ENCODE measurements at regions not wholly inside any gene's neighbourhood (a gene's known extent, or its start where the extent isn't known, plus 50 kb on each side); places are given as distances from the start of the nearest gene placed in this dataset.

- Histone ChIP-seq H3K4me3 (ENCODE audit: low read depth in 2 of 2, low read length in 1 of 2) (no peak overlapping the region), H3K79me2 (ENCODE audit: insufficient read depth) (no peaks in the 10 kb centered on the region), H3K36me3 (replicated peaks in 1 of 2; ENCODE audit: control insufficient read depth in 1 of 2, insufficient read depth in 2 of 2, low read length in 1 of 2) (no peaks in the 10 kb centered on the region), H2AFZ (ENCODE audit: low read depth) (no peak overlapping the region), H3K9me3 (no peaks in the 10 kb centered on the region), H3K27me3 (ENCODE audit: insufficient read depth) (no peaks in the 10 kb centered on the region; the same call in 1 of the 2 replicates), H3K27ac (ENCODE audit: low read depth in 2 of 2, low read length in 1 of 2) (no peak overlapping the region), H3K4me1 (ENCODE audit: control insufficient read depth in 1 of 2, insufficient read depth in 2 of 2, low read depth in 1 of 2, low read length in 1 of 2) (no peaks in the 10 kb centered on the region; a peak in 1 of 4 replicates), H3F3A (replicated peaks; ENCODE audit: insufficient read depth) (no peaks in the 10 kb centered on the region), H4K20me1 (ENCODE audit: insufficient read depth) (no peaks in the 10 kb centered on the region), H3K4me2 (no peak overlapping the region), H3K9me2 (no peaks in the 10 kb centered on the region), H3K9ac (no peak overlapping the region)
- POLR2A ChIA-PET: no interaction called here
- CTCF ChIA-PET: no interaction called here
- no peak for DNase-seq
- WGBS (ENCODE audit: low lambda C conversion rate): 65% methylated on average over 3 of the region's 3 CpGs
- TF ChIP-seq TEAD4 (IDR thresholded peaks at IDR 0.05; ENCODE audit: borderline replicate concordance, insufficient read depth): no peak
- no peak for TF ChIP-seq ELF1 (IDR thresholded peaks at IDR 0.05)
- TF ChIP-seq MEF2A (IDR thresholded peaks at IDR 0.05; ENCODE audit: borderline replicate concordance, low read depth): no peak
- TF ChIP-seq RFX5 (IDR thresholded peaks at IDR 0.05; ENCODE audit: low read length): no peak
- no peak for TF ChIP-seq GABPA (IDR thresholded peaks at IDR 0.05; ENCODE audit: low read depth)
- no peak for TF ChIP-seq RXRA (IDR thresholded peaks at IDR 0.05; ENCODE audit: borderline replicate concordance, low read depth)
- no peak for TF ChIP-seq CTCF (IDR thresholded peaks at IDR 0.05)
- TF ChIP-seq NRF1 (IDR thresholded peaks at IDR 0.05; ENCODE audit: low read depth, low read length): no peak
- no peak for TF ChIP-seq CHD2 (IDR thresholded peaks at IDR 0.05; ENCODE audit: low read length, partially characterized antibody)
- no peak for TF ChIP-seq REST (IDR thresholded peaks at IDR 0.05; ENCODE audit: low read depth, low read length)
- TF ChIP-seq EZH2phosphoT487 (IDR thresholded peaks at IDR 0.05; ENCODE audit: borderline replicate concordance, low read depth): no peak
Observed at GRCh38 chr6:27100921-27101320, 146.6 kb upstream of the PRSS16 start.

GRCh38 chr6:27101824-27102223 is 145.7 kb upstream of the PRSS16 start:
- Histone ChIP-seq H3K27me3 (ENCODE audit: insufficient read depth) (no peaks in the 10 kb centered on the region; the same call in 1 of the 2 replicates), H3F3A (replicated peaks; ENCODE audit: insufficient read depth) (no peaks in the 10 kb centered on the region), H3K9me2 (no peaks in the 10 kb centered on the region), H3K9ac (no peak overlapping the region), H3K9me3 (no peaks in the 10 kb centered on the region), H3K36me3 (replicated peaks in 1 of 2; ENCODE audit: control insufficient read depth in 1 of 2, insufficient read depth in 2 of 2, low read length in 1 of 2) (no peaks in the 10 kb centered on the region), H3K4me1 (ENCODE audit: control insufficient read depth in 1 of 2, insufficient read depth in 2 of 2, low read depth in 1 of 2, low read length in 1 of 2) (no peaks in the 10 kb centered on the region; a peak in 1 of 4 replicates), H3K79me2 (ENCODE audit: insufficient read depth) (no peaks in the 10 kb centered on the region), H3K27ac (ENCODE audit: low read depth in 2 of 2, low read length in 1 of 2) (no peak overlapping the region), H3K4me3 (ENCODE audit: low read depth in 2 of 2, low read length in 1 of 2) (no peak overlapping the region), H2AFZ (ENCODE audit: low read depth) (no peak overlapping the region), H4K20me1 (ENCODE audit: insufficient read depth) (no peaks in the 10 kb centered on the region), H3K4me2 (no peak overlapping the region)
- ChIA-PET POLR2A (interaction anchor here (0.6 kb wide), 1 partner anchor 1317 kb away, joined by 5 read pairs; no protein-coding TSS in a partner anchor), CTCF (interaction anchor here (0.8 kb wide), 1 partner anchor 525 kb away, joined by 3 read pairs; no protein-coding TSS in a partner anchor)
- 41% methylated on average over 3 of the region's 3 CpGs for WGBS (ENCODE audit: low lambda C conversion rate)
- DNase-seq: no peak
- TF ChIP-seq GABPA (IDR thresholded peaks at IDR 0.05; ENCODE audit: low read depth) (no peak), EP300 (IDR thresholded peaks at IDR 0.05; ENCODE audit: borderline replicate concordance in 1 of 2, low read depth in 1 of 2, low read length in 1 of 2) (no peak), JUND (IDR thresholded peaks at IDR 0.05) (no peak), NFIC (IDR thresholded peaks at IDR 0.05; ENCODE audit: borderline replicate concordance) (no peak), IRF3 (IDR thresholded peaks at IDR 0.05; ENCODE audit: low read depth, low read length) (no peak), RXRA (IDR thresholded peaks at IDR 0.05; ENCODE audit: borderline replicate concordance, low read depth) (no peak), ELF1 (IDR thresholded peaks at IDR 0.05) (no peak), NRF1 (IDR thresholded peaks at IDR 0.05; ENCODE audit: low read depth, low read length) (no peak), GATA2 (CRISPR knock-in tag; IDR thresholded peaks at IDR 0.05) (no peak), TCF12 (IDR thresholded peaks at IDR 0.05) (no peak), MEF2A (IDR thresholded peaks at IDR 0.05; ENCODE audit: borderline replicate concordance, low read depth) (no peak)
